GF-D8 (cell line): ENCODE measurements at regions not wholly inside any gene's neighbourhood (a gene's known extent, or its start where the extent isn't known, plus 50 kb on each side); places are given as distances from the start of the nearest gene placed in this dataset.
"Not testable (repeated sequence)": the region's sequence is repeated elsewhere in the genome, so short reads cannot be mapped to it uniquely, and the experiment has no call there.

Experiments
- DNase-seq: peaks from one replicate; lab custom pipeline; 2025; lab: John Stamatoyannopoulos, UW

DNA sequence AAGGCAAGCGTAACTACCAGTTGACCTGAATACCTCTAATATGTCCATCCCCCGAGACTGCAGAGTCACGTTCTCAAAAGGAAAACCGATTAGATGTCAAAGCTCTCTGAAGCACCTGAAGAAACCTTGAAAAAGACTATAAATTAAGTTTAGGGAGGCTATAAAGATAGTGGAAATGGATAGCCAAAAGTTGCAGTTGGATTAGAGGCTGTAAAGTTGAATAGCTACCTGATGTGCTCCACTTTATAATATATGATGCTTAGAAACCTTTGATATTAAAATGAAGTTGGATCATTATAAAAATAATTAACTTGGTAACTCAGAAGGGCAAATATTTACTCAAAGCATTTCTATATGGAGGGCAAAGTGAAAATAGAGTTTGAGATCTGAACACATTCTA is 506.6 kb upstream of the AGA start:
- DNase-seq, result no peak

DNA sequence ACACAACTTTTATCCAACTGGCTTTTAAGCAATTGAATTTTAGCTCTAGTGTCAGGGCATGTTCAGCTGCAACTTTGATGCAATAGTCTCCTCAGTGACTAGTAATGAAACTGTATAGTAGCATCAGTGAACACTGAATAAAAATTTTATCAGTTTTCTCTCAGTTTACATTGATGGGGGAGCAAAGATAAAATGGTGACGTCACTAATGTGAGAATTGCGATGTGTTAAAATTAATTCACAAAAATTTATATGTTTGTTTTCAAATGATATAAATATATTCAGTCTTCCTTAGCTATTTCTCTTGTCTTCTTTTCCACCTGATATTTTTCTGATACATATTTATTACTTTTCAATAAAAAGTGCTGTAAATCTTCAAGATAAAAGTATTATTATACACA is 508.8 kb upstream of the AGA start:
- no peak for DNase-seq

DNA sequence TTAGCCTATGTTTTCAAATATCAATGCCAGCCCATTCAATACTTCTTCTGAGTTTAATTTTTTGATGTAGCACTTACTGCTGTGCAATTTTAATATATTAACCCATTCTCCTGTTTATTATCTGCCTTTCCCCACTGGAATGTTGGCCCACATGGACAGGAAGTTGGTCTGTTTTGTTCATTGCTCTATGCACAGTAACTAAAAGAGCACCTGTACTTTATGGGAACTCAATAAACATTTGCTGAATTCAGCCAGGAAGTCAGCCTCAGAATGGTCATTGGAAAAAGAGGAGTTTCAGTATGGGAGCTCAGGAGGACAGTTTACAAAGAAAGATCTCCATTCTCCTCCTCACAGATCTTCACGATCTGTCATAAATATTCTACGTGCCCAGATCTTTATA is 510.5 kb upstream of the AGA start:
- no peak for DNase-seq

DNA sequence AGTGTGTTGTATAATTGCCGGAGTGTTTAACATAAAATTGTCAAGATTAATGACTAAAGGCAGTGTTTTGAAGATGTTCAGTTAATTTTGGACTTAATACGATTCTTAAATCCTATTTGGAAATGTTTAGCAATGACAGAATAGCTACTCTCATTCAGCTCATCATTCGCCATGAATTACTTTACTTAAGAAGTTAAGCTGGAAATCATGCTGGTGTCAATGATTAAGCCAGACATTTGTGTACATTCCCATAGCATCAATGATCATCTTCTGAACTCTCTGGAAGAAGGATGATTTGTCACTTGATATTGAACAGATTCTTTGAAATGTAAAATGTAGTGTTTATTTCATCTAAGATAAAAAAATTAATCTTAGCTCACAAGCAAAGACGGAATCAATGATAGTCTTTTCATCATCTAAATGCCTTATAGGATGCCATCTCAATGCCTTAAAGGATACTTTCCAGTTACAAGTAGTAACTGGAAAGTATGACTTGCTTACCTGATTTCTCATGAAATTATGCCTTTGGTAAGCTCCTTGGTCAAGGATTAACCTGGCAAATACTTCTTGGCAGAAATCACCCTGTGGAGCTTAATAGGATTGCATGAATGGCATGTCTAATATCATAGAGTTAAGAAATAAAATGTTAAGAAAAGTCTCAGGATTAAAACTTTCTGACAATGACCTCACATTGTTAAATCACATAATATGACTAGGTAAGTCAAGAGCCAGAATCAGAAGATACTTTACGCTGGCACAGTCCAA is 515.5 kb upstream of the AGA start:
- DNase-seq, result no peak

DNA sequence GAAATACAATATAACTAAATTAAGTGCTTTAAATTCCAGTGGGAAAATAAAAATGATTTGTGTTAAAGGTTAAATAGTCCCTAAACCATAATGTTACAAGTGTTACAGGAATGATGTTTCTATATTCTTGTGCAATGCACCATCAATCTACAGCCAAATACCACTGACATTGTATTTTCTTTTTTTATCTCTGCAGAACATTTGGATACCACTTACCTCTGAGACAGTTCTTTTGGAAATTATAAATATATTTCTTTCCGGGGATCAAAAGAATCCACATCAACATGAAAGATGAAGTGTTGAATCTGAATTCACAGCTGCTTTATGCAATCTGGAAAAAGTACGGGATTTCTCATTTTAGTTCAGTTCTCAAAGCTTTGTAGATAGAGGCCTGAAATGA is 518.3 kb upstream of the AGA start:
- no peak for DNase-seq

DNA sequence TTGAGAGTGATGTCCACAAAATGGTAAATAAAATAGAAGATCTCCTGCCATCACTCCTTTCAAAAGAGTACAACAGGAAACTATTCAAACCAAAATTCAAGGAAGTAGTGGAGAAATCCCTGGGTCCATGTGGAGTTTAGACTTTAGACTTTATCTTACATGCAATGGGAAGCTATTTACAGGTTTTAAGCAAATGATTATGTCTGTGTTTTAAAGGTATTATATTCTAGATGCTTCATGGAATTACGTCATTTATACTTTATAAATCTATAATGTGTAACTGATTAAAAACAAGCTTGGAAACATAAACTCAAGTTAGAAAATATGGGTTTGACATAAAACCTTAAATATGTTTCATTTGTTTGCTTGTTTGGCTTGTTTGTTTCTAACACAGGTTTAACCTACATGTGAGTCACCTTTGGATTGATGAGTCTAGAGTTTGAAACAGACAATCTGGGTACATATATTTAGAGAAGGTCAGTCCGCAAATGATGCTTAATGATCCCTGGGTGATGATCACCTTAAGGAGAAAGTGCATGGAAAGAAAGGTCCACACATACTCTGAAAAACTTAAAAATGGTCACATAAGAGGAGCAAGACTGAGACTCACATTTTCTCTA is 519.6 kb upstream of the AGA start:
- DNase-seq, result no peak

DNA sequence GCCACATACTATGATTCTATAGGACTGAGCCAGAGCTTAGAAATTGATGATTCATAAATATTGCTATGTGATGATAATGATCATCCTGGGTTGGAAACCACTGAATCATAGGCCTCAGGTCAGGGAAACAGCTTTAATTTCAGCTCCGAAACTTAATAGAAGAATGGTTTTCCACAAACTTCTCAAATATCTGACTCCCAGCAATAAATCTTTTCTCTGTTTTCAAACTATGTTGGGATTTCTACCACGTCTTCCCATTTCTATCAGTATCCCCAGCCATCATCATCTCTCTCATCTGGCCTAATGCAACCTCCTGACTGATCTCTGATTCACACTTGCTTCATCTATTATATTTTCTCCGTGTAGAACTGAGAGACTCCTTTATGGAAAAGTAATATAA is 521.8 kb upstream of the AGA start:
- DNase-seq, result no peak

DNA sequence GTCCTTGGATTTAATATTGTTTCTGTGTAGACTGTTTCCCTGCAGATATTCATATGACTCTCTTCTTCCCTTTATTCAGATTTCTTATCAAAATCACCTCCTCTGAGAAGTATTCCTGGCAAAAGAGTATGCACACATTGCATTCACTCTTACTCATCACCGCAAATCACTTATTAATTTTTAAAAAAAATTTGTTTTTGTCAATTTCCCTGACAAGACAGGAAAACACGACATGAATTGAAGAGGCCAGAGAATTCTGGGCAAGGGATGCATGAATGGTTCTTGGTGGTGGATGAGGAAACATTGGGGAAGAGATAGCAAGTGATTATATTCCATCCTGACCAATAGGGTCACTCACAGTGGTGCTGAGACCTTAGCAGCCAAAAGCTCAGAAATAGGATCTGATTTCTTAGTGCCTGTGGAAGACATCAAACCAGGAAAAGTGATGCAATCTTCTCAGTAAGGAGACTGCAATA is 522.5 kb upstream of the AGA start:
- no peak for DNase-seq

DNA sequence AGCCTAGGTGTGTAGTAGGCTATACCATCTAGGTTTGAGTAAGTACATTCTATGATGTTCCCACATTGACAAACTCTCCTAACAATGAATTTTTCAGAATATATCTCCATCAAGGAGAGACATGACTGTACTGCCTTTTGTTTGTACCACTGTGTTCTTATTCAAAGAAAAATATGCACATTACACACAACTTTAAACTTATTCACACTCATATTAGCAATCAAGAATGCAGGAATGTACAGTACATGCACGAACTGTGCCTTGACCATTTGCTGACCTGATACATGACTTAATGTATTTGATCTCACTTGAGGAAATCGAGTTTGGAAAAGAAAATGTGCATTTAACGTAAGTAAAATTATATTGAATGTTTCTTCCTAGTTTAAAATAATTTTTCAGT is 525.1 kb upstream of the AGA start:
- DNase-seq, result no peak

DNA sequence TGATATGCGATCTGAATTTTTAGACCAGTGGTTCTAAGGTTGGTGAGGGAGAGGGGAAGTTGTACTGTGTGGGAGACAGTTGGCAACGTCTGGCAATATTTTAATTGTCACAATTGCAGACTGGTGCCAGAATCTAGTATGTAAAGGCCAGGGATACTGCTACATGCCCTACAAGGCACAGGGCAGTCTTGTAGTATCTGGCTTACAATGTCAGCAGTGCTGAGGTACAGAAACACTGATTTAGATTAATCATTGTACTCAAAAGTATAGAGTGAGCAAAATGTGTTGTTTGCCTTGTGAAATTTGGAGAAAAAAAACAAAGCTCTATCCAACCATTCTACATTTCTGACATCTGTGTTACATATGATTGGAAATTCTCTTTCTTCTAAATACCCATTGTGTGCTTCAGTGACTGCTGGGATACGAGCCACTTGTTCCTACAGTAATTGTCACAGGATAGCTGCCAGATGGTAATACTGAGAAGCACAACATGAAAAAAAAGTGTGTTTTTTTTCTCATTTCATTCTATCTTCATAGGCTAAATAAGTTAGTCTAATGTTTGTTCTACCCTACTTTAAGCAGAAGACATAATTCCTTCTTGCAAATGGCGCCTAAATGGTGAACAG is 526.7 kb upstream of the AGA start:
- no peak for DNase-seq

DNA sequence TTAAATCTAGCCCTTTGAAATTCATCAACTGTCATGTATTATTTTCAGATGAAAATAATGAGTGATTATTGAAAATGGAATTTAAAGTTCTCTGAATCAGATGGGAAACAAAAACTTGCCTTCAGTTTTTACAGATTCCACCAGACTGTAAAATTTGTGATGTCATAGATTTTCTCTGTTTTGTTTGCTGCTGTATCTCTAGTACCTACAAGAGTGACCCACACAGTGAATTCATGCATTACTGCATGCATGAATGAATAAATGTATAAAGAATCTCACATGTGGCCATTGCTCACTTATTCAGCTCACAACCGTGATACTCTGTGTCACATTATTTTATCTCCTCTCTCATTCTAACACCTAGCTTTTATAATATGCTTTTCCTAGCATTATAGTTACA is 532.2 kb upstream of the AGA start:
- DNase-seq, result no peak

DNA sequence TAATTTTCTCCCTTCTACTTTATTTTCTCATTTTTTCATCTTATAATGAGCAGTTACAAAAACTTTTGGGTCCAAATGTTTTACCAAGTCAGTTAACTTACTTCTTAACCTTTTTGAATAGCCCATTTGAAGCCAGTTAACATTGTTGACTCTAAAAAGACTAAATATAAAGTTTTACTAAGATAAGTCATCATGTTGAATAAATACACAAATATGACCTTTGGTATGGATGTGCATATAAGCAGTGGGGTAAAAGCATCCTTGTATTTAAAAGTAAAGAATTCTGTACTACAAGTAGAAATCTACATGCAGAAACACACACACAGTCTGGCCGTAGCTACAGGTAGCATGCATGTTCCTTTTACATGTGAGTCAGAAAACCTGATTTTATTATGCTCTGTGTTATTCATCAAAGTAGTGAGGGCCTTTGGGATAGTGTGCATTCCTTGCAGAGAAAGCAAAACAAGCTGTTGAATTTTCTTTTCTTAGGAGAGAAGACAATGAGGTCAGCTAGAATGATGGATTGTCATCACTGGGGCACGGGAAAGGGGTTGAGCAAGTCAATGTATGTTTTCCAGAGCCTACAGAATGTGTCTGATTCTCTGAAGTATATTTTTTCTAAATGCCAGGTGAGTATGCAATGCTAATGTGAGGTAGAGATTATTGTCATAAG is 533.2 kb upstream of the AGA start:
- DNase-seq, result no peak

DNA sequence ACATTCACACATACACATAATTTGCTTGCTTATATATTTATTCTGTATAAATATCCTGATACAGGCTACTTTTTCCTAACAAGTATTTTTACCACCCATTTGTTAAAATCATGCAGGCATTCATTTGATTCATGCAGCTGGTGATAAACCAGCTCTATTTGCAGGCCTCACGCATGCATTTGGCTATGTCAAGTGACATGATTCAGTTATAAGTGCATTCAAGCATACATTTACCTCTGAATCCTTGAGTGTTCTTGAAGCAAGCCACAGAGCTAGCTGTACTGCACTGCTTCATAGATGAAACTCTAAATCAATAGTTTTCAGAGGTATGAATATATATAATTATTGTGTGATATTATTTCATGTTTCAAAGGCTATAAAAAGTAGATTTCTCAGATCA is 544.0 kb upstream of the AGA start:
- DNase-seq, result no peak

DNA sequence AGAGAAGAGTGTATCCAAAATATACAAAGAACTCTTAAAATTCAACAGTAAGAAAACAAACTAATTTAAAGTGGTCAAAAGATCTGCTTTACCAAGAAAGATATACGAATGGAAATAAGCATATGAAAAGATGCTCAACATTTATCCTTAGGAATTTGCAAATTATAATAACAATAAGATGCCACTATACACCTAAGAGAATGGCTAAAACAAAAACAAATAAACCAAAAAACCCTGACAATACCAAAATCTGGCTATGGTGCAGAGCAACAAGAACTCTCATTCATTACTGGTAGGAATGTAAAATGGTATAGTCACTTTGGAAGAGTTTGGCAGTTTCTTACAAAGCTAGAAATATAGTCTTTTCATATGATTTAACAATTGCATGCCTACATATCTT is 545.7 kb upstream of the AGA start:
- DNase-seq, result no peak

DNA sequence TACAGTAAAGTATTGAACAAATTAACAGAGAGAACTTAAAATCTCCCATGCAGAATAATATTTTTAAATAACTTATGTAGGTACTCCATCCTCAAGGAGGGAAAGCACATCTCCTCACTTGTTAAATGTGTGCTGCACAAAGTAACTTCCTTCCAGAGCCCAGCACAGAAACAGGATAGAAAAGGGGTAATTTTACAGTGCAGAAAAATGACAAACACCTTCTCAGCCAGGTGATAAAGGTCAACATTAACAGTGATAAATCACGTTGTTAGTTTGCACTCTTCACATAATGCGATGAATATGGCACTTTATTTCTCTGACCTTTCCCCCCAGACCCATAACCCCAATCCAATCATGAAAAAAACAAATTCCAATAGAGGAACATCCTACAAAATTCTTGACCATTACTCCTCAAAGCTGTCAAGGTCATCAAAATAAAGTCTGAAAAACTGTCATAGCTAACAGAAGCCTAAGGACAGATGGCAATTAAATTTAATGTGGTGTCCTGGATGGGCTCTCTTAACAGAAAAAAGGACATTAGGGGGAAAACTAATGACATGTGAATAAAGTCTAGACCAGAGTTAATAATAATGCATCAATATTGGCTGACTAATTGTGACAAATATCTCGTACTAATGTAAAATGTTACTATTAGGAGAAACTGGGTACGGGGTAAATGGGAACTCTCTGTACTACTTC is 547.4 kb upstream of the AGA start:
- DNase-seq, result no peak

DNA sequence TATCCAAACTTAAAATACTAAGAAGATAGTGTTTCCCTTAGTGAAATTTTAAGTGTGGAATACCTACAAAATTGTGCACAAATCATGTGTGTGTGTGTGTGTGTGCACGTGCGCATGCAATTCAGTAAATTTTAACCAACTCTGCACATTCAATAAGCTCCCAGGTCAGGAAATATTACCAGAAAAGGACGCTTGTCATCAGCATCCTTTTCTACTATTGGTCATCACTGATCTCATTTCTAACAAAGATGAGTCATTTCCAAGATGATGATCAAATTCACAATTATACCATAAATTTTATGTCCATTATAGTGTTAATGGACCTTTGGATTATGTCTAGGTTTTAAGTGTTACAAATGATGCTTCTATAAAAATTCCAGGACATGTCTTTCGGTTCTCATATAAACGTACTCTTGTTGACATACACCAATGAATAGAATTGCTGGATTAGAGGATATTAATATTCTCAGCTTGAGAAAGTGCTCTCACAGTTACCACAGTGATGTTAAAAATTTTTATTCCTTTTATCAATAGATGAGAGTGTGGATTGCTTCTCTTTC is 560.9 kb upstream of the AGA start:
- no peak for DNase-seq

DNA sequence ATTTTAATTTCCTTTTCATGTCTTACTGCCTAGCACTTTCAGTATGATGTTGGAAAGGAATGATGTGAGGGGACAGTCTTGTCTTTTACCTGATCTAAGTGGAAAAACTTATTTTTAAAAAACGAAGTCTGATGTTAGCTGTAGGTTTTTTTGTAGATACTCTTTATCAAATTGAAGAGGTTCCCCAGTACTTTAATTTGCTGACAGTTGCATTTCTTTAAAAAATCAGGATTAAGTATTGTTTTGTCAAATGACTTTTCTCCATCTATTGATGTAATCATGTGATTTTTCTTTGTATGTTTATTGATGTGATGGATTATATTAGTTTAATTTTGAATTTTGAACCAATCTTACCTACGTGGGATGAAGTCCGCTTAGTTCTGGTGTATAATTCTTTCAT is 568.4 kb upstream of the AGA start:
- DNase-seq, result no peak

DNA sequence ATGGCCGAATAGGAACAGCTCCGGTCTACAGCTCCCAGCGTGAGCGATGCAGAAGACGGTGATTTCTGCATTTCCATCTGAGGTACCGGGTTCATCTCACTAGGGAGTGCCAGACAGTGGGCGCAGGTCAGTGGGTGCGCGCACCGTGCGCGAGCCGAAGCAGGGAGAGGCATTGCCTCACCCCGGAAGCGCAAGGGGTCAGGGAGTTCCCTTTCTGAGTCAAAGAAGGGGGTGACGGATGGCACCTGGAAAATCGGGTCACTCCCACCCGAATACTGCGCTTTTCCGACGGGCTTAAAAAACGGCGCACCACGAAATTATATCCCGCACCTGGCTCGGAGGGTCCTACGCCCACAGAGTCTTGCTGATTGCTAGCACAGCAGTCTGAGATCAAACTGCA is 572.8 kb upstream of the AGA start:
- not testable (repeated sequence) for DNase-seq

DNA sequence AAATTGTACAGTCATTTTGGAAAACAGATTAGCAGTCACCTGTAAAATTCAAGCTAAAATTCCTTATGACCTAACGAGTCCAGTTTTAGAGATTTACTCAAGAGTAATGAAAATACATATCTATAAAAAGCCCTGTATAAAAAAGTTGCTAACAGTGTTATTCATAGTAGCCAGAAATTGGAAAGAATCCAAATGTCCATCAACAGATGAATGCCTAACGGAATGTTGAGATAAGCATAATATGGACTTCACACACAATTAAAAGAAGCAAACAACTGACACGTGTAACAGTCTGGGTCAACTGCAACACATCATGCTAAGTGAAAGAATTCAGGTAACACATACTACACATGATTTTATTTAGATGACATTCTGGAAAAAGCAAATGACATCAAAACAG is 584.8 kb upstream of the AGA start:
- no peak for DNase-seq

DNA sequence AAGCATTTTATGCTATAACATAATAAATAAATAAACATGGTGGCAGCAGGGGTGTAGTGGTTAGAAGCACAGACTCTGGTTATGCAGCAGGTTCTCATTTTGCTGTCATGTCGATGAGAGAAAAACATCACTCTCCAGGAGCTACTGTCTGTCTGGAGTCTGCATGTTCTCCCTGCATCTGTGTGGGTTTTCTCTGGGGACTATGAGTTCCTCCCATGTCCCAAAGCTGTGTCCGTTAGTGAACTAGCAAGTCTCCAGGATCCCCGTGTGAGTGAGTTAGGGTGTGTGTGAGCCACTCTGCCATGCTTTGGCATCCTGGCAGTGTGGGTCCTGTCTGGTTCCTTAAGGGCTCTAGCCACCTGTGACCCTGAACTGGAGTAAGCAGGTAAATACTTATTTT is 585.6 kb upstream of the AGA start:
- DNase-seq, result no peak

DNA sequence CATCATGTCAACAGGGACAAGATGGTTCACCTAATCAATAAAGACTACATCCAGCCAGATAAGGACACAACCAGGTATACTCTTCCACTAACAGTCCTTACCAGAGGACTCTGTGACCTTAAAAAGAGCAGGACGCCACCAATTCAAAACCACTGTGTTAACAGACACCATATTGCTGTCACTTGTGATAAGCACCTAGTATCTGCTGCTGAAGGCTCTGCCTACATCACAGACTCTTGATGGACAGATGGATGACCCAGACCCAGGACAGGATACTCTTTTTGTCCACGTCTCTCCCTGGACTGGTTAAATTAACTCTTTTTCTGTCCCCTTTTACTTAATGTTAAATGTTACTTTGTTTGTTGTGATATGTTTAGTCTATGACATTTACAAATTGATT is 586.2 kb upstream of the AGA start:
- no peak for DNase-seq
